SK-N-SH (cell line): ENCODE measurements at regions not wholly inside any gene's neighbourhood (a gene's known extent, or its start where the extent isn't known, plus 50 kb on each side); places are given as distances from the start of the nearest gene placed in this dataset.

Experiments used
- CTCF ChIA-PET: fragments of 300-600, 350-600 bp; formaldehyde crosslinking; extraction: SDS; loops from one replicate; lab custom pipeline; 2021; lab: Yijun Ruan, JAX
- POLR2A ChIA-PET: fragments of 350-600 bp; sonication (Branson Sonifier 250); formaldehyde crosslinking; extraction: SDS; loops from one replicate; lab custom pipeline; 2020; ENCODE audit warnings: antibody characterized with exemption, inconsistent platforms; lab: Yijun Ruan, JAX
- DNase-seq: peaks from one replicate; pipeline ENCODE4 v3.0.0; 2012
- H2AFZ ChIP-seq: fragments of 200-600 bp; sonication (generic); 2 replicates; pipeline ENCODE4 v1.8.1; 2016; ENCODE audit warnings: antibody characterized with exemption, mild to moderate bottlenecking, low read depth
- H3F3A ChIP-seq: fragments of 200-600 bp; sonication (generic); replicated peaks from 2 replicates; pipeline ENCODE3; 2016; ENCODE audit warnings: antibody characterized with exemption, mild to moderate bottlenecking; ENCODE audit not compliant: insufficient read depth
- H3K27ac ChIP-seq, 2 experiments: fragments of 200-500 bp in 1 of 2; fragments of 200-600 bp in 1 of 2; sonication (Bioruptor generic) in 1 of 2; sonication (generic), shearing (Covaris generic) in 1 of 2; 2 replicates each; pipeline versions ENCODE4 v1.5.1 to v1.6.1; 2014 to 2016; ENCODE audit warnings: low read depth in 2 of 2, inconsistent platforms in 1 of 2, low read length in 1 of 2, mild to moderate bottlenecking in 1 of 2, mixed read lengths in 1 of 2
- H3K27me3 ChIP-seq: fragments of 200-600 bp; sonication (generic), shearing (Covaris generic); 2 replicates; pipeline ENCODE4 v1.6.1; 2016; ENCODE audit warnings: mixed run types; ENCODE audit not compliant: insufficient read depth
- H3K36me3 ChIP-seq, 2 experiments: fragments of 200-500 bp in 1 of 2; fragments of 200-600 bp in 1 of 2; sonication (Bioruptor generic) in 1 of 2; sonication (generic) in 1 of 2; replicated peaks in 1 of 2; 2 replicates each; pipeline versions ENCODE3 to v1.5.1; 2014 to 2016; ENCODE audit warnings: low read length in 1 of 2, mild to moderate bottlenecking in 1 of 2; ENCODE audit not compliant: insufficient read depth in 2 of 2, control insufficient read depth in 1 of 2
- H3K4me1 ChIP-seq, 2 experiments: fragments of 200-500 bp in 1 of 2; fragments of 200-600 bp in 1 of 2; sonication (Bioruptor generic) in 1 of 2; sonication (generic), shearing (Covaris generic) in 1 of 2; 2 replicates each; pipeline versions ENCODE4 v1.5.1 to v1.6.1; 2014 to 2016; ENCODE audit warnings: low read depth in 1 of 2, low read length in 1 of 2, mixed run types in 1 of 2; ENCODE audit not compliant: insufficient read depth in 2 of 2, control insufficient read depth in 1 of 2
- H3K4me2 ChIP-seq: fragments of 200-600 bp; sonication (generic), shearing (Covaris generic); 2 replicates; pipeline ENCODE4 v1.6.1; 2017; ENCODE audit warnings: mixed run types
- H3K4me3 ChIP-seq, 2 experiments: fragments of 200-500 bp in 1 of 2; fragments of 200-600 bp in 1 of 2; sonication (Bioruptor generic) in 1 of 2; sonication (generic), shearing (Covaris generic) in 1 of 2; 2 replicates each; pipeline versions ENCODE4 v1.5.1 to v1.8.1; 2014 to 2016; ENCODE audit warnings: low read depth in 2 of 2, inconsistent platforms in 1 of 2, low read length in 1 of 2, mild to moderate bottlenecking in 1 of 2, mixed read lengths in 1 of 2, moderate library complexity in 1 of 2
- H3K79me2 ChIP-seq: fragments of 200-600 bp; sonication (generic); 2 replicates; pipeline ENCODE4 v1.8.1; 2017; ENCODE audit warnings: mild to moderate bottlenecking; ENCODE audit not compliant: insufficient read depth
- H3K9ac ChIP-seq: fragments of 200-600 bp; sonication (generic); 2 replicates; pipeline ENCODE4 v1.6.1; 2017; ENCODE audit warnings: mixed run types
- H3K9me2 ChIP-seq: fragments of 200-600 bp; sonication (generic); 2 replicates; pipeline ENCODE4 v1.6.1; 2017; ENCODE audit warnings: mixed run types
- H3K9me3 ChIP-seq: fragments of 200-600 bp; sonication (generic); 2 replicates; pipeline ENCODE4 v1.6.1; 2017; ENCODE audit warnings: mixed run types, mild to moderate bottlenecking, moderate library complexity
- H4K20me1 ChIP-seq: fragments of 200-600 bp; sonication (generic); 2 replicates; pipeline ENCODE4 v1.6.1; 2017; ENCODE audit warnings: mild to moderate bottlenecking, mixed run types; ENCODE audit not compliant: insufficient read depth
- CHD2 ChIP-seq: fragments of 150-350 bp; IDR thresholded peaks from 2 replicates; pipeline ENCODE4 v1.6.1; 2018; ENCODE audit warnings: low read length; ENCODE audit not compliant: partially characterized antibody
- CTCF ChIP-seq: fragments of 200-600 bp; sonication (generic); IDR thresholded peaks from 2 replicates; pipeline ENCODE4 v1.6.1; 2017; ENCODE audit warnings: antibody characterized with exemption, mild to moderate bottlenecking, moderate library complexity
- ELF1 ChIP-seq: IDR thresholded peaks from 2 replicates; pipeline ENCODE4 v1.4.0; 2012
- EZH2phosphoT487 ChIP-seq: fragments of 200-600 bp; sonication (generic); IDR thresholded peaks from 2 replicates; pipeline ENCODE4 v1.6.1; 2017; ENCODE audit warnings: low read depth, mixed run types, mild to moderate bottlenecking, antibody characterized with exemption, moderate library complexity, borderline replicate concordance
- FOSL2 ChIP-seq: IDR thresholded peaks from 2 replicates; pipeline ENCODE4 v1.4.0; 2012; ENCODE audit warnings: low read depth, mild to moderate bottlenecking, moderate library complexity, borderline replicate concordance
- FOXJ3 ChIP-seq: sonication (generic); formaldehyde crosslinking; IDR thresholded peaks from 2 replicates; pipeline ENCODE4 v1.5.1; 2020; ENCODE audit warnings: mild to moderate bottlenecking, missing genetic modification reagents
- FOXM1 ChIP-seq: IDR thresholded peaks from 2 replicates; pipeline ENCODE4 v1.4.0; 2012; ENCODE audit warnings: low read depth, mild to moderate bottlenecking
- GATA2 ChIP-seq: sonication (generic); formaldehyde crosslinking; IDR thresholded peaks from 2 replicates; pipeline ENCODE4 v1.5.0; 2020; ENCODE audit warnings: mild to moderate bottlenecking, missing genetic modification reagents
- MAX ChIP-seq: IDR thresholded peaks from 2 replicates; pipeline ENCODE4 v1.4.0; 2012; ENCODE audit warnings: low read depth
- MEF2A ChIP-seq: IDR thresholded peaks from 2 replicates; pipeline ENCODE4 v1.4.0; 2012; ENCODE audit warnings: low read depth, borderline replicate concordance
- POLR2AphosphoS5 ChIP-seq: IDR thresholded peaks from 2 replicates; pipeline ENCODE4 v1.6.1; 2012; ENCODE audit warnings: low read depth, low read length
- RAD21 ChIP-seq: IDR thresholded peaks from 2 replicates; pipeline ENCODE4 v1.6.1; 2012; ENCODE audit warnings: mild to moderate bottlenecking, low read length
- RFX5 ChIP-seq: IDR thresholded peaks from 2 replicates; pipeline ENCODE4 v1.6.1; 2012; ENCODE audit warnings: mild to moderate bottlenecking, improper control_type of control experiment, low read length
- SMC3 ChIP-seq: IDR thresholded peaks from 2 replicates; pipeline ENCODE4 v1.6.1; 2012; ENCODE audit warnings: low read depth, low read length, improper control_type of control experiment
- TCF12 ChIP-seq: IDR thresholded peaks from 2 replicates; pipeline ENCODE4 v1.4.0; 2012
- TEAD4 ChIP-seq: IDR thresholded peaks from 2 replicates; pipeline ENCODE4 v1.4.0; 2012; ENCODE audit warnings: mild to moderate bottlenecking, borderline replicate concordance; ENCODE audit not compliant: insufficient read depth
- WGBS: methylation state at CpG from one replicate; pipeline ENCODE4 v1.1.6; 2017; ENCODE audit warnings: low lambda C conversion rate; 5-methylcytosine and 5-hydroxymethylcytosine counted together
- TF ChIP-seq, protein P1 (sequence below): fragments of 150-350 bp; IDR thresholded peaks from 2 replicates; pipeline ENCODE4 v1.6.1; 2017; ENCODE audit warnings: antibody characterized with exemption, low read length, low read depth, borderline replicate concordance
- TF ChIP-seq, protein P2 (sequence below): IDR thresholded peaks from 2 replicates; pipeline ENCODE4 v1.6.1; 2012; ENCODE audit warnings: mild to moderate bottlenecking, low read depth, low read length, moderate library complexity
- TF ChIP-seq, protein P3 (sequence below): IDR thresholded peaks from 2 replicates; pipeline ENCODE4; 2012

GRCh38 chr7:109354000-109354399 lies 784.3 kb downstream of the DNAJB9 start:
- H3K27ac ChIP-seq: no peak overlapping the region
- no peaks in the 10 kb centered on the region for H3K9me3 ChIP-seq
- 41% methylated on average over 3 of the region's 3 CpGs for WGBS
- CTCF ChIA-PET: no interaction called here
- TF ChIP-seq CTCF: no peak
- TF ChIP-seq EZH2phosphoT487: no peak
- TF ChIP-seq, protein P1, sequence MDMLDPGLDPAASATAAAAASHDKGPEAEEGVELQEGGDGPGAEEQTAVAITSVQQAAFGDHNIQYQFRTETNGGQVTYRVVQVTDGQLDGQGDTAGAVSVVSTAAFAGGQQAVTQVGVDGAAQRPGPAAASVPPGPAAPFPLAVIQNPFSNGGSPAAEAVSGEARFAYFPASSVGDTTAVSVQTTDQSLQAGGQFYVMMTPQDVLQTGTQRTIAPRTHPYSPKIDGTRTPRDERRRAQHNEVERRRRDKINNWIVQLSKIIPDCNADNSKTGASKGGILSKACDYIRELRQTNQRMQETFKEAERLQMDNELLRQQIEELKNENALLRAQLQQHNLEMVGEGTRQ: no peak
- TF ChIP-seq, protein P2, sequence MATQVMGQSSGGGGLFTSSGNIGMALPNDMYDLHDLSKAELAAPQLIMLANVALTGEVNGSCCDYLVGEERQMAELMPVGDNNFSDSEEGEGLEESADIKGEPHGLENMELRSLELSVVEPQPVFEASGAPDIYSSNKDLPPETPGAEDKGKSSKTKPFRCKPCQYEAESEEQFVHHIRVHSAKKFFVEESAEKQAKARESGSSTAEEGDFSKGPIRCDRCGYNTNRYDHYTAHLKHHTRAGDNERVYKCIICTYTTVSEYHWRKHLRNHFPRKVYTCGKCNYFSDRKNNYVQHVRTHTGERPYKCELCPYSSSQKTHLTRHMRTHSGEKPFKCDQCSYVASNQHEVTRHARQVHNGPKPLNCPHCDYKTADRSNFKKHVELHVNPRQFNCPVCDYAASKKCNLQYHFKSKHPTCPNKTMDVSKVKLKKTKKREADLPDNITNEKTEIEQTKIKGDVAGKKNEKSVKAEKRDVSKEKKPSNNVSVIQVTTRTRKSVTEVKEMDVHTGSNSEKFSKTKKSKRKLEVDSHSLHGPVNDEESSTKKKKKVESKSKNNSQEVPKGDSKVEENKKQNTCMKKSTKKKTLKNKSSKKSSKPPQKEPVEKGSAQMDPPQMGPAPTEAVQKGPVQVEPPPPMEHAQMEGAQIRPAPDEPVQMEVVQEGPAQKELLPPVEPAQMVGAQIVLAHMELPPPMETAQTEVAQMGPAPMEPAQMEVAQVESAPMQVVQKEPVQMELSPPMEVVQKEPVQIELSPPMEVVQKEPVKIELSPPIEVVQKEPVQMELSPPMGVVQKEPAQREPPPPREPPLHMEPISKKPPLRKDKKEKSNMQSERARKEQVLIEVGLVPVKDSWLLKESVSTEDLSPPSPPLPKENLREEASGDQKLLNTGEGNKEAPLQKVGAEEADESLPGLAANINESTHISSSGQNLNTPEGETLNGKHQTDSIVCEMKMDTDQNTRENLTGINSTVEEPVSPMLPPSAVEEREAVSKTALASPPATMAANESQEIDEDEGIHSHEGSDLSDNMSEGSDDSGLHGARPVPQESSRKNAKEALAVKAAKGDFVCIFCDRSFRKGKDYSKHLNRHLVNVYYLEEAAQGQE: no peak
- TF ChIP-seq FOXJ3: no peak
- no peak for TF ChIP-seq MAX
- TF ChIP-seq CHD2: no peak
- no peak for TF ChIP-seq RAD21
- no peak for TF ChIP-seq FOSL2
- no peak for TF ChIP-seq MEF2A
- TF ChIP-seq GATA2: no peak
- no peak for TF ChIP-seq FOXM1
- TF ChIP-seq POLR2AphosphoS5: no peak
- no peak for TF ChIP-seq TEAD4
- TF ChIP-seq ELF1: no peak
- TF ChIP-seq SMC3: no peak
- TF ChIP-seq, protein P3, sequence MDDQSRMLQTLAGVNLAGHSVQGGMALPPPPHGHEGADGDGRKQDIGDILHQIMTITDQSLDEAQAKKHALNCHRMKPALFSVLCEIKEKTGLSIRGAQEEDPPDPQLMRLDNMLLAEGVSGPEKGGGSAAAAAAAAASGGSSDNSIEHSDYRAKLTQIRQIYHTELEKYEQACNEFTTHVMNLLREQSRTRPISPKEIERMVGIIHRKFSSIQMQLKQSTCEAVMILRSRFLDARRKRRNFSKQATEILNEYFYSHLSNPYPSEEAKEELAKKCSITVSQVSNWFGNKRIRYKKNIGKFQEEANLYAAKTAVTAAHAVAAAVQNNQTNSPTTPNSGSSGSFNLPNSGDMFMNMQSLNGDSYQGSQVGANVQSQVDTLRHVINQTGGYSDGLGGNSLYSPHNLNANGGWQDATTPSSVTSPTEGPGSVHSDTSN: no peak
- TF ChIP-seq TCF12: no peak
- TF ChIP-seq RFX5: no peak
- POLR2A ChIA-PET: no interaction called here
- H3F3A ChIP-seq: no peaks in the 10 kb centered on the region
- H3K4me2 ChIP-seq: no peak overlapping the region
- no peak overlapping the region for H3K9ac ChIP-seq
- no peak for DNase-seq
- H3K4me3 ChIP-seq: no peak overlapping the region
- no peaks in the 10 kb centered on the region for H3K9me2 ChIP-seq
- no peaks in the 10 kb centered on the region for H3K79me2 ChIP-seq
- H3K36me3 ChIP-seq: no peaks in the 10 kb centered on the region
- H2AFZ ChIP-seq: no peak overlapping the region
- H3K27me3 ChIP-seq: no peaks in the 10 kb centered on the region
- H4K20me1 ChIP-seq: no peaks in the 10 kb centered on the region
- no peaks in the 10 kb centered on the region for H3K4me1 ChIP-seq
